ENCODE measurements at regions not wholly inside any gene's neighbourhood (a gene's known extent, or its start where the extent isn't known, plus 50 kb on each side); places are given as distances from the start of the nearest gene placed in this dataset.

DNA sequence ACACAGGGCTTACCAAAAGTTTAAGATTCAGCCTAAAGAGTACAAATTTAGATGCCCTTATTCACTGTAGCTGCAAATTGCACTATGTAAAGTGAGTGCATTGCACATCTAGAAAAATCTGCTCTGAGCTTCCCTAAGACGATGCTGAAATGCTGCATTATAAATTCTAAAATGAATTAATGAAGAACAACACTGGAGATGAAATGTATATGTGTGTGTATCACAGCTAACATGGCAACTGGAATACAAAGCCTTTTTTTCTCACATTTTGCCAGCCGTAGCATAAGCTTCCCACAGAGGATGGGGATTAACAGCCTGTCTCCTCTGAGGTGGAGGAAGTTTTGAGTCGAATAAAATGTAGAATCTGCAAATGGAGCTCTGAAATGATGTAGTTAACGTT lies 338.3 kb upstream of the ZEB2 start:
- DNase-seq (ENCODE audit: low read depth) (no peak), FAIRE-seq (no peak)
- TF ChIP-seq, protein P1, sequence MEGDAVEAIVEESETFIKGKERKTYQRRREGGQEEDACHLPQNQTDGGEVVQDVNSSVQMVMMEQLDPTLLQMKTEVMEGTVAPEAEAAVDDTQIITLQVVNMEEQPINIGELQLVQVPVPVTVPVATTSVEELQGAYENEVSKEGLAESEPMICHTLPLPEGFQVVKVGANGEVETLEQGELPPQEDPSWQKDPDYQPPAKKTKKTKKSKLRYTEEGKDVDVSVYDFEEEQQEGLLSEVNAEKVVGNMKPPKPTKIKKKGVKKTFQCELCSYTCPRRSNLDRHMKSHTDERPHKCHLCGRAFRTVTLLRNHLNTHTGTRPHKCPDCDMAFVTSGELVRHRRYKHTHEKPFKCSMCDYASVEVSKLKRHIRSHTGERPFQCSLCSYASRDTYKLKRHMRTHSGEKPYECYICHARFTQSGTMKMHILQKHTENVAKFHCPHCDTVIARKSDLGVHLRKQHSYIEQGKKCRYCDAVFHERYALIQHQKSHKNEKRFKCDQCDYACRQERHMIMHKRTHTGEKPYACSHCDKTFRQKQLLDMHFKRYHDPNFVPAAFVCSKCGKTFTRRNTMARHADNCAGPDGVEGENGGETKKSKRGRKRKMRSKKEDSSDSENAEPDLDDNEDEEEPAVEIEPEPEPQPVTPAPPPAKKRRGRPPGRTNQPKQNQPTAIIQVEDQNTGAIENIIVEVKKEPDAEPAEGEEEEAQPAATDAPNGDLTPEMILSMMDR (IDR thresholded peaks at IDR 0.05; ENCODE audit: insufficient read depth, low read length, severe bottlenecking), result no peak
- H3K36me3 ChIP-seq (ENCODE audit: control insufficient read depth, insufficient read depth, low read length), result no peaks in the 10 kb centered on the region
- no peak overlapping the region for H3K4me3 ChIP-seq (ENCODE audit: low read depth, low read length)
- H3K27me3 ChIP-seq (ENCODE audit: control insufficient read depth, insufficient read depth, low read length), result no peaks in the 10 kb centered on the region

DNA sequence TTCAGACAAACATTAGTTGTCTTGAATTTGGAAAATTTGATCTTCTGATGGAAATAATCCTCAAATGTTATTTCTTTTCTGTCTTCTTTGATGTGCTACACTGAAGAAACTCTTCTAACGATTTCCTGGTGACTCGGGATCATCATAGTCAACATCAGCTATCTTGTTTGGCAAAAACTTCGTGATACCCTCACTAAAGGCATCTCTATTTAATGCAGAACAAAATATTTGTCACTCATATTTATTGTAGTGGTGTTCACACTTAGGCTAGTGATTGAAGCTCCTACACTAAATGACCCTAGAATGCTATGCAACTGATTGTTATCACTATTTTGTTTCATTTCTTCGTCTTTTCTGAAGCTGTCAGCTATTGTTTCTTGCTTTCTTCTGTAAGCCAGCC lies 334.7 kb upstream of the ZEB2 start:
- Histone ChIP-seq H3K36me3 (ENCODE audit: control insufficient read depth, insufficient read depth, low read length) (no peaks in the 10 kb centered on the region), H3K27me3 (ENCODE audit: control insufficient read depth, insufficient read depth, low read length) (no peaks in the 10 kb centered on the region), H3K4me3 (ENCODE audit: low read depth, low read length) (no peak overlapping the region)
- no peak for FAIRE-seq
- no peak for DNase-seq (ENCODE audit: low read depth)
- TF ChIP-seq, protein P1 (IDR thresholded peaks at IDR 0.05; ENCODE audit: insufficient read depth, low read length, severe bottlenecking), result no peak

DNA sequence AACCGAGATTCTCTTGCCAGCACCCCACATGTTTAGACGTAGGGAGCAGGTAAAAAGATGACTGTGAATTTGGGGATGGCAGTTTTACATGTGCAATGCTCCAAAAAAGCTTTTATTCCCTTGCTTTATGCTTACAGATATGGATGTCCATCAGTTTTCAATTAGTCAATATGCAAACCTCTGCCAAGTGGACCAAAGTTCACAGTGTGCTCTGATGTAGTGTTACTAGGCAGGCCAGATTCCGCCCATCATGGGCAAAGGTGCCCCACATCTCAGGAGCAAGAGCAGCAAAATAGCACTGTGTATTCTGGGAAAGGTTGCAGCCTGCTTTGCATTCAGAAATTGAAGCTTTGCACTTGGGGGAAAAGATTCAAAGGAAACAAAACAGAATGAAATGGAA lies 329.7 kb upstream of the ZEB2 start:
- no peaks in the 10 kb centered on the region for H3K36me3 ChIP-seq (ENCODE audit: control insufficient read depth, insufficient read depth, low read length)
- DNase-seq (ENCODE audit: low read depth), result no peak
- TF ChIP-seq, protein P1 (IDR thresholded peaks at IDR 0.05; ENCODE audit: insufficient read depth, low read length, severe bottlenecking), result no peak
- H3K4me3 ChIP-seq (ENCODE audit: low read depth, low read length), result no peak overlapping the region
- no peak for FAIRE-seq
- no peaks in the 10 kb centered on the region for H3K27me3 ChIP-seq (ENCODE audit: control insufficient read depth, insufficient read depth, low read length)

DNA sequence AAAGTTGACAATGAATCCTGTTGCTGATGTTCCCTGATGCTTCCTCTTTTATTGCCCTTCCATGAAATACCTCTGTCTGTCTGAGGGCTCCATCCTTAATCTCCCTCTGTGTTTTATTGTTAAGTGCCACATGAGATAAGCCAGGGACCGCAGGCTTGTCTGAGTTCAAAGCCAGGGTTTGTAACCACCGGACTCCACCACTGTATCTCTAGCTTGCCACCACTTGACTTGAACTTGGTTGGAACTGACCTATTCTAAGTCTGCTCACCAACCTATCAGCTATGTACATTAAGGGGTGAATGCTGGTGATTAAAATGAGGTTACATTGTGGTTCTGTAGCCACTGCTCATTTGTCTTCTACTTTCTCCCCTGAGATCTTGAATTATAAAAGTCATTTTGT lies 328.5 kb upstream of the ZEB2 start:
- DNase-seq (ENCODE audit: low read depth) (no peak), FAIRE-seq (peak; percentile 36)
- TF ChIP-seq, protein P1 (IDR thresholded peaks at IDR 0.05; ENCODE audit: insufficient read depth, low read length, severe bottlenecking), result no peak
- Histone ChIP-seq H3K4me3 (ENCODE audit: low read depth, low read length) (no peak overlapping the region), H3K36me3 (ENCODE audit: control insufficient read depth, insufficient read depth, low read length) (no peaks in the 10 kb centered on the region), H3K27me3 (ENCODE audit: control insufficient read depth, insufficient read depth, low read length) (no peaks in the 10 kb centered on the region)

DNA sequence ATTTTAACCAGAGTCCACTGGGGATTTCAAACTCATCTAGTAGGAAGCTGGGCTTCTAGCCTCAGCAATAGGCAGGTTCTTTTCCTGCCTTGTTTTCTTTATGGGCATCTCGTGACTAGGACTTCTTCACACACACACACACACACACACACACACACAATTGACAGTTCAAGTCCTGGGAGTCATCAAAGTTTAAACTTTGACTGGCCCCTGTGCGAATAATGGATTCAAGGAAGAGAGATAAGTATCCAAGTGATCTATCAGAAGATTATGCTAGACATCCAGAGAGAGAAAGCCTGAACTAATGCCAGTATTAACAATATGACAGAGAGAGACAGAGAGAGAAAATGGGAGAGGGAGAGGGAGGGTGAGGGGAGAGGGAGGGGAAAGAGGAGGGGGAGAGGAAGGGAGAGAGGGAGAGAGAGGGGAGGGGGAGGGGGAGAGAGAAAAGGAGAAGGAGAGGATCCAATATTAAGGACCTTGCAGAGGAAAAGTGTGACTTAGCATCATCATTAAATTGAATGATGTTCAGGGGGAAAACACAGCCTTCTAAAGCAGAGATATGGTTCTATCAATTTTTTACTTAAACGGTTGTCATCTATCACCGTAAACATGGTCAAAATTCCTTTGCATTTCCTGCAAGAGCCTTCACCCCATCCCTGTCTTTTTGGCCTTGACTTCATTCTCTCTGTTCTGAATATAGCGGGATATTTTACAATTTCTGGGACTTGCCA lies 327.6 kb upstream of the ZEB2 start:
- no peak for FAIRE-seq
- Histone ChIP-seq H3K4me3 (ENCODE audit: low read depth, low read length) (no peak overlapping the region), H3K27me3 (ENCODE audit: control insufficient read depth, insufficient read depth, low read length) (no peaks in the 10 kb centered on the region), H3K36me3 (ENCODE audit: control insufficient read depth, insufficient read depth, low read length) (no peaks in the 10 kb centered on the region)
- TF ChIP-seq, protein P1 (IDR thresholded peaks at IDR 0.05; ENCODE audit: insufficient read depth, low read length, severe bottlenecking), result no peak
- DNase-seq (ENCODE audit: low read depth), result no peak

All from bronchial epithelial cell (primary cell).